Cardiac muscle cell (in vitro differentiated cells and primary cell): ENCODE measurements at regions not wholly inside any gene's neighbourhood (a gene's known extent, or its start where the extent isn't known, plus 50 kb on each side); places are given as distances from the start of the nearest gene placed in this dataset.

Source experiments
- DNase-seq, 2 donors: peaks; one replicate each; pipeline versions ENCODE4 v3.0.0 to v3.0.0-alpha.2; 2010 to 2017; ENCODE audit warnings: low read depth in 1 of 2, low spot score in 1 of 2
- H3K27ac ChIP-seq: fragments of 200-600 bp; sonication (generic); 2 replicates; pipeline ENCODE4 v1.5.1; 2016
- H3K27me3 ChIP-seq: fragments of 200-600 bp; sonication (generic); 2 replicates; pipeline ENCODE4 v1.6.0; 2016; ENCODE audit warnings: control low read depth
- H3K36me3 ChIP-seq: fragments of 200-600 bp; sonication (generic); 2 replicates; pipeline ENCODE4 v1.5.1; 2016; ENCODE audit warnings: control low read depth
- H3K4me1 ChIP-seq: fragments of 200-600 bp; sonication (generic); 2 replicates; pipeline ENCODE4 v1.8.1; 2017; ENCODE audit warnings: low read depth, mild to moderate bottlenecking, mixed run types
- H3K4me3 ChIP-seq: fragments of 200-600 bp; sonication (generic); 2 replicates; pipeline ENCODE4 v1.5.1; 2016; ENCODE audit warnings: mild to moderate bottlenecking
- H3K9me3 ChIP-seq: fragments of 200-600 bp; sonication (generic); 2 replicates; pipeline ENCODE4 v1.5.1; 2017; ENCODE audit warnings: low read depth, mild to moderate bottlenecking, control low read depth
- CTCF ChIP-seq: IDR thresholded peaks from 2 replicates; pipeline ENCODE4 v1.5.1; 2012; ENCODE audit warnings: low read depth, mild to moderate bottlenecking, low read length

GRCh38 chr11:110786226-110786902 is 74.1 kb upstream of the ARHGAP20 start:
- no peak for DNase-seq
- H3K36me3 ChIP-seq: no peaks in the 10 kb centered on the region
- no peak for TF ChIP-seq CTCF
- no peak overlapping the region for H3K27ac ChIP-seq
- H3K4me3 ChIP-seq: no peak overlapping the region
- no peaks in the 10 kb centered on the region for H3K4me1 ChIP-seq
- no peaks in the 10 kb centered on the region for H3K27me3 ChIP-seq
- no peaks in the 10 kb centered on the region for H3K9me3 ChIP-seq

- no peak for TF ChIP-seq CTCF
- Histone ChIP-seq H3K27ac (no peak overlapping the region), H3K36me3 (no peaks in the 10 kb centered on the region), H3K27me3 (no peaks in the 10 kb centered on the region), H3K9me3 (no peaks in the 10 kb centered on the region), H3K4me3 (no peak overlapping the region), H3K4me1 (no peaks in the 10 kb centered on the region)
- no peak for DNase-seq
Observed at GRCh38 chr11:110785398-110785797, 73.2 kb upstream of the ARHGAP20 start.

DNA sequence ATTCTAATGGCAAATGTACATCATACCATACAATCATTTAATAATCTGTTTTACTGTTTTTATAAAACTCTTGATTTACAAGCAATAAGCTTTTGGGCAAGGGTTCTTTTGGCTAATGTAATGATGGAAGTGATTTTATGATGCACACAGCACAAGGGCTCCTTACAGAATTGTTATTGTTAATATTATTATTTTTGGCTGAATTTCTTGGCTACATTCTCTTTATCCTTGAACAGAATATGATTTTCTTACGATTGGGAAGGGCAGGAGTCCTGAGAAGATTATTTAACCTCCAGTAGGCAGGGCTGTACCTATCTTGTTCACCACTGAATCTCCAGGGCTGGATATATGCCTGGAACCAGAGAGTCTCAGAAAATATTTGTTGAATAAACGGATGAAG is 70.4 kb upstream of the ARHGAP20 start:
- H3K27ac ChIP-seq: no peak overlapping the region
- H3K27me3 ChIP-seq: no peaks in the 10 kb centered on the region
- H3K4me3 ChIP-seq: no peak overlapping the region
- no peak for TF ChIP-seq CTCF
- H3K4me1 ChIP-seq: no peaks in the 10 kb centered on the region
- H3K9me3 ChIP-seq: no peaks in the 10 kb centered on the region
- H3K36me3 ChIP-seq: no peaks in the 10 kb centered on the region
- DNase-seq: no peak

- Histone ChIP-seq H3K4me3 (no peak overlapping the region), H3K27me3 (no peaks in the 10 kb centered on the region), H3K9me3 (no peaks in the 10 kb centered on the region), H3K27ac (no peak overlapping the region), H3K36me3 (no peaks in the 10 kb centered on the region), H3K4me1 (no peaks in the 10 kb centered on the region)
- TF ChIP-seq CTCF: no peak
- DNase-seq: no peak
Observed at GRCh38 chr11:110779108-110779507, 66.9 kb upstream of the ARHGAP20 start.

GRCh38 chr11:110778343-110778742 is 66.1 kb upstream of the ARHGAP20 start:
- H3K4me3 ChIP-seq: no peak overlapping the region
- H3K4me1 ChIP-seq: no peaks in the 10 kb centered on the region
- TF ChIP-seq CTCF: no peak
- no peak overlapping the region for H3K27ac ChIP-seq
- no peak for DNase-seq
- H3K27me3 ChIP-seq: no peaks in the 10 kb centered on the region
- H3K36me3 ChIP-seq: no peaks in the 10 kb centered on the region
- no peaks in the 10 kb centered on the region for H3K9me3 ChIP-seq
